HG03575 (cell line): ENCODE measurements at regions not wholly inside any gene's neighbourhood (a gene's known extent, or its start where the extent isn't known, plus 50 kb on each side); places are given as distances from the start of the nearest gene placed in this dataset.

Experiments
- ATAC-seq: cut with Tn5 transposase; IDR thresholded peaks from one replicate; pipeline ENCODE4 v1.9.1; 2021; ENCODE audit not compliant: unreplicated experiment, insufficient number of reproducible peaks, low FRiP score; ENCODE audit errors: extremely low read depth

DNA sequence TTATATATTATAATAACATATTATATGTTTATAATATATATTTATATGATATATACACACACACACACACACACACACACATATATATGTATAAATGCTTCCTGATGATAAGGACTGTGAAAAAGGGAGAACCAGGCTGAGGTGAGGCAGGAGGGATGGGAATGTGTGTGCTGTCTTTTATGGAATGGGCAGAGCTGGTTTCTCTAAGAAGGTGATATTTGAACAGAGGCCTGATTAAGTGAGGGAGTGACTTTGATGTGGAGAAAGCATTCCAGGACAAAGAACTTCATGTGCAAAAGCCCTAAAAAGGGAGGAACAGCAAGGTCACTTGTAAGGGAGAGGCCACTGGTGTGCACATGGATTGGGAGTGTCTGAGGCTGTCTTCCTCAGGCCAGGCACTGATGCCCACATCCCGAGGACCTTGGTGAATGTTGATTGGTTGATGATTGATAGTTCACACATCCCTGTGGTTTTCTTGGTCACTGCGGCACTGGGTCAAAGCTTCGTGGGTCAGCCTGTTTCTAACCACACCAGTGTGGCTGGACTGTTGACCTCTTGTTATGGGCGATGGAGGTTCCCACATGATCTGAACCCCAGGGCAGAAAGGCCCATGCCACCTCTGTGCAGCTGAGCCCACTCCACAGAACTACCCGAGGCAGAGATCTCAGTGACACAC, 196.9 kb downstream of the MYCN start:
- ATAC-seq = no peak

DNA sequence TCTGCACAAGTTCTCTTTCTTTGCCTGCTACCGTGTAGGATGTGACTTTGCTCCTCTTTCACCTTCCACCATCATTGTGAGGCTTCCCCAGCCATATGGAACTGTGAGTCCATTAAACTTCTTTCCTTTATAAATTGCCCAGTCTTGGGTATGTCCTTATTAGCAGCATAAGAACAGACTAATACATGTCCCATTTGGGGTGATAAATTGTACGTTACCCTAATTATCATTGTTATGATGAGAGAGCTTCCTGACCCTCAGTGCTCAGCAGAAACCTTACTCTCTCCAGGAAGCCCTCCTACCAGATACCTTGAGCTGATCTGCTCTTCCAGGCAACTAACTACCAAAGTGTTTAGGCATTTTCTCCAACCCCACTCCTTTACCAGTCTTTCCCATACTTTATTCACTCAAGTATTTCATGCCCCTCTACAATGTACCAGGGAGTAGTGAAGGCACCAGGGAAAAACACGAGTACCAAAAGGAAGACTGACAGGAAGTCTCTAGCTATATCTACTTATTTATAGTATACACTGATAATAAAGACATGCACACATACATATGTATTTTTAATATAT, 196.2 kb downstream of the MYCN start:
- ATAC-seq = no peak

DNA sequence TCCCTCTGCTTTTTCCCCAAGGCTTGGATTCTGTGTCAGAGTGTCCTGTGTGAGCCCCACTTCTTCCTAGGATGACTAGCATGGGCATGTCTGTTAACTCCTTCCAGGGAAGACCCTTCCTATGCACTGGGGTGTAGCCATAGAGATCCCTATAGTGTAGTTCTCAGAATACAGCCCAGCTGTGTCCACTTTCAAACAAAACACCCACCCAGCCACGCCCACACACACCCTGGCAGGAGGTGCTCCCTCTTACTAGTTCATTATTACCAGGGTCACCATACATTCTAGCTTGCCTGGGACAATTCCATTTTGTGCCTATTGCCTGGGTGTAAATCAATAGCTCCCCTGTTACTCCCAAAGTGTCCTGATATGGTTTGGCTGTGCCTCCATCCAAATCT, 195.6 kb downstream of the MYCN start:
- no peak for ATAC-seq

DNA sequence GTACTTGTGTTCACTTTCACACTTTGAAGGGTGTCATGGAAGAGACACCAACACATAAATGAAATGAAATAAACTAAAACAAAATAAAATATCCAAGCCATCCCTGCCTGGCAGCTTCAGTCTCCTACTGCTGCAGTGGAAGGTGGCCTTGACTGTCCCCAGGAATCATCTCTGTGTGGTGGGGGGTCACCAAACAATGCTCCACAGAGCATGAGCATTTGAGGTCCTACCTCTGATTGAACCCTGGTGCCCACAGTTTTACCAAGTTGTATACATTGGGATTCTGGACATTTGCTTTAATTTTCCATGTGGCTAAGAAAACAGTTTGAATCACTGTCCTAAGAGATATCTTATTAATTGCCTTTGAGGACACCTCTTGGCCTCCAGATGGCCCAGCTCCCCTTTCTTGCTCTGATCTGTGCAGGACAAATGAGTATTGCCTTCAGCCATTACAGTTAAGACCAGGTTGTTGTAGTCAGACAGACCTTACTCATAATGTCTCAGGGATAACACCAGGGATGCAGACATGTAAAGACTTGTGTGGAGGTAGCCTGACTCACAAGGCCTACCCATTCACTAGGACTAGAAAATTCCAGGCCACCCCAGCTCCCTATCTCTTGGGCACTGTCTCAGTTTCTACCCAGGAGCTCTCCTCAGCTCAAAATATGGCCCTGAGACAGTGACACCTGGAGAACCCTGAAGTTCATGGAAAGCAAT, 195.0 kb downstream of the MYCN start:
- ATAC-seq = no peak

DNA sequence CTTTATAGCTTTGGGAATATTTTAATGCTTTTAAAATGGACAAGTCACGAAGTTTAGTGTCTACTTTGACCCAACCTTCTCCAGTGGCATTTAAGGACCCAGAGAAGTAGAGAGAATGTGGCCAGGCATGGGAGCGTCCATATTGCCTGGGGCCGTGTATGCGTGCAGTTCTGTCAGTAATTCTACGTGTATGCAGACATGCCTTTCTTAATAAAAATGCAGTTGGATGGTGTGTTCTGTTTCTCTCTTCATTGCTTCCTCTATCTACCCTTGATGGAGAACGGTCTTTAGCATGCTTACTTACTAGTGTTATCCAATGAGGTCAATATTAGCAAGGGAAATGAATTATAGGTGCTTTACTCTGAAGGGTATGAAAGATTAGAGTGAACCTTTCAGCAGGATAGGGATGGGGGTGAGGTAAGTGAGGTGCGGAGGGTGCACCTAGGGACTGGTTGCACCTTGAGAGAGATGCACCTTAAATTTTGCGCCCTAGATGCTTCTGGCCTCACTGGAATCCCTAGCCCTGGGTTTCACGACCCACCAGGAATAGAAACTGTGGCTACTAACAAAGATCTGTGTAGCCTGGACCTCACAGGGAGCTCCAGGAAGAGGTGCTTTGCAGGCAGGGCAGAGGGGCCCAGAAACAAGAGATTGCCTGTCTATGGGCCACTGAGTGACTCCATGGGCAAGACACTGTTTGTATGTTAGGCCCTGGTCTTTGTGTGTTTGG, 194.3 kb downstream of the MYCN start:
- no peak for ATAC-seq

DNA sequence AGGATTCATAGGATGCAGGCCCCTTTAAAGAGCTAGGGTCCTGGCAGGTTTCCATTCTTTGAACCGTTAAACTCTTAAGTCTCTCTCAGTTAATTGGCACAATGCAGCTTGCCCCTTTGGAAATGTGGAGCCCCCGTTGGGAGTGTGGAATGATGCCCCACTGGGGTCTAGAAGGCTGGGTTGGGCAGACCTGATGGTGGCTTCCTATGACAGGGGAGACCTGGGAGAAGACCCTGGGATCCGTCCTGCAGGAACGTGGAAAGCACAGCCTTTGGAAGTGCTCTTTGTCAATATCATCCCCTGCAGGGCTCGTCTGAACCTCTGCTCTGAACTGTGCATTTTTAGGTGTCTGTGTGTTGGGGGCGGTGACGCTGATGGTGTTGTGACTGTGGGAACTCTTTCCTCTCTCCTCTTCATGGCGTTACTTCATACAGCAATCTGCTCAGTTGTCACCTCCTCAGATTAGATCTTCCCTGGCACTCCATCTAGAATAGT, 190.6 kb downstream of the MYCN start:
- ATAC-seq = no peak

DNA sequence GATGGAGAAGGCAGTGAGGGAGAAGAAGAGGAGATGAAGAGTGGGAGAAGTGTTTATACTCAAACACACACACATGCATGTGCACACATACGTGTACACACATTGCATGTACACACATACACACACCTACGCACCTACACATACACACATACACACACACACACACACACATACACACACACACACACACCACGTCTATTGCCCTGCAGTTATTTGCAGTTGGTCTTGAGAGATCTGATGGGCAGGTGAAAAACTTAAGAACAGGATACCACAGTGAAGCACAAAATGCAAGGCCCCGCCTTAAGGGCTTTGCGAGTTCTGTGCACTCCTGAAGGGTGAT, 190.2 kb downstream of the MYCN start:
- ATAC-seq = no peak

DNA sequence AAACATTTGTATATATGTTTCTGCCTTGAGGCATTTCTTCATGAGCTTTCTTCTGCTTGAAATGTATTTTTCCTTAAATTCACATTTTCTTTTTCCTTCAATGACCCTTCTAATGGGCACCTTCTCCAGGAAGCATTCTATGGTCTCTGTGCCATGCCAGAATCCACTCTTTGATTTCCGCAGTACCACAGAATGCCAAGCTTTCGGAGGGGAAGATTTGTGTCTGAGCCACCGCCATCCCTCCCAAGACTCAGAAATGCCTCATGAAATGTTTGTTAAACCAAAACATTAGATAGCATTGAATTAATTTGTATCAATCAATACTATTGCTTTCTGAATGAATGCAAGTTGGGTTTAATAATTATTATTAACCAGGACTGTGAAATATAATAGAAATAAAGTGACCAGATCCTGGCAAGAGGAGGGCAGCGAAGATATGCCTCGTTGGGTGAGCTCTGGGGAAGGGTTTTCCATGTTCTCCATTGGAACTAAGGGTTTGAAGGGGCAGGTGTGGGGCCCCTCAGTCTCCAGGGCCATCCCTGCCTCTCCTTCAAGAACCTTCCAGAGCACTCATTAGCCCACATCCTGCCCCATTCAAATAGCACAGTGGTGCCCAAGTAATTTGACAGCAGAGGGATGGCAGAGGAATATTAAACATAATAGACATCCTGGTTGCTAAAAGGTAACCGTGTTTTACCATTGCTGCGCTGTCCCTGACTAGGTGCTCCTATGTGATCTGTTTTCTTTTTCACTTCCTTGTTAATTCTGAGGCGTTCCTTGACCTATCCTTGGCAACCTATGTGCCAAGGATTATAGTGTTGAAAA, 189.6 kb downstream of the MYCN start:
- ATAC-seq = no peak

DNA sequence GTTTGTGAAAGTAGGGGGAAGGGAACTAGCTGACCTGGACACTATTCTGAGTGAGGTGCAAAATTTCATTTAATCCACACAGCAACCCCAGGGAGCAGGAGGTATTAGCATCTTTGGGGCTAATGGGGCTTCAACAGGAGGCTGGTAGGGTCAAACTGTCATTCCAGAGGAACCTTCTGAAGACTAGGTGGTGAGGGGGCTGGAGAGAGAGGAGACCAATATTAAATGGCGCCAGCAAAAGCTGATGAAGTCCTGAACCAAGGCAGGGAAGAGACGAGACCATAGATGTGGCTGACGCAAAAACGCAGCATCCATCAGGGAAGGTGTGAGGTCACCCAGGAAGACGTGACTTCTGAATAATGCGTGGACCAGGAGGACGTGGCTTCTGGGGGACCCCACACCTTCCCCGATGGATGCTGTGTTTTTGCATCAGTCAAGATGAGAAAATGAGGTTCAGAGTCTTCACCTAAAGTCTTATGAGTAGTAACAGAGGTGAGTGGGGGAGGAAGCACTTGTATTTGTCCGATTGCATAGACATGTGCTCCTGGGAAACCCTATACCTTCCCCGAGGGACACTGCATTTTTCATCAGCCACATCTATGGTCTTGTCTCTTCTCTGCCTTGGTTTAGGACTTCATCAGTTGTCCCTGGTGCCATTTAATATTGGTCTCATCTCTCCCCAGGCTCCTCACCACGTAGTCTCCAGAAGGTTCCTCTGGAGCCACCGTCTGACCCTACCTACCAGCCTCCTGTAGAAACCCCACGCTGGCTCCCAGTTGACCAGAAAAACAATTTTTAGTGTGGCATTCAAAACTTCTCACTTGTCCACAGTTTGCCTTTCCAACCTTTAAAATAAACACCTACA, 188.6 kb downstream of the MYCN start:
- ATAC-seq = no peak

DNA sequence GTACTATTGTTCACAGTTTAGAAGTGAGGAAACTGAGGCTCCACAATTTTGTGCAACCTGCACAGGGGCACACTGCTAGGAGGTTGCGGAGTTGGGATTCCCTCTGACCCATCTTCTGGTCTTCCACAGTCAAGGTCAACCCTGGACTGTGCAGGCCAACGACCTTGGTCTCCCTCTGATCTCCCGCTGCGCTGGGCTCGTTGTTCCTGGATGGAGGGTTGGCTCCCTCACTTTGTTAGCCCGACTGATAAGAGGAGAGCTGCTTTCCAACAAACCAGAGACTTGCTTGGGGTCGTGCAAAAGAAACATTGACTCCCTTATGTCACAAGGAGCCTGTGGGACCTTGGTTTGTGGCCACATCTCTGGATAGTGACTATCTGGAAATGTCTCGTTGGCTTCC, 187.6 kb downstream of the MYCN start:
- ATAC-seq = no peak

DNA sequence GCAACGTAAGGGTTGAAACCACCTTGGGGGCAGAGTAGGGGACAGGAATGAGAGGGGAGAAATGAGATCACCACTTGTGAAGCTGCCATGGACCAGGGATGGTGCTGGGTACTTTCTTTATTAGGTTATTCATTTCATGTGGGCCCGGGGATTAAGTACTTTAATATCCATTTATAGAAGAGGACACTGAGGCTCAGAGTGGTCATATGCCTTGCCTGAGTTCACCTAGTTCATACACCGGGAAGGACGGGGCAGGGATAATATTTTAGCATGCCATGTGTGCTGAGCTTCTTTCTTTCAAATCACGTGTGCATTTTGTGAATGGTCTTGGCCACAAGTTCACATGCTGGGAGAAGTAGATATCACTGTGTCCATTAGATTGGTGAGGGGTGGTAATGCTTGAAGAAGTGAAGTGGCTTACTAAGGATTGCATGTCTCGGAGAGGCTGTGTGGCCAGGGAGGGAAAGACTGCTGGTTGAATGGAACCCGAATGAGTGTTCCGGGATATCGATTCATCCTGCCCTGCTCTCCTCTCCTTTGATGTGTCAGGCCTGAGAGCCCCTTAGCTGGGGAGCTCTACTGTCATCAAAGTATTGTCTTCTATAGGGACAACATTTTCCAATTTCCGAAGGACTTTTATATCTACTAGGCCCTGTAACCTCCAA, 187.1 kb downstream of the MYCN start:
- no peak for ATAC-seq

DNA sequence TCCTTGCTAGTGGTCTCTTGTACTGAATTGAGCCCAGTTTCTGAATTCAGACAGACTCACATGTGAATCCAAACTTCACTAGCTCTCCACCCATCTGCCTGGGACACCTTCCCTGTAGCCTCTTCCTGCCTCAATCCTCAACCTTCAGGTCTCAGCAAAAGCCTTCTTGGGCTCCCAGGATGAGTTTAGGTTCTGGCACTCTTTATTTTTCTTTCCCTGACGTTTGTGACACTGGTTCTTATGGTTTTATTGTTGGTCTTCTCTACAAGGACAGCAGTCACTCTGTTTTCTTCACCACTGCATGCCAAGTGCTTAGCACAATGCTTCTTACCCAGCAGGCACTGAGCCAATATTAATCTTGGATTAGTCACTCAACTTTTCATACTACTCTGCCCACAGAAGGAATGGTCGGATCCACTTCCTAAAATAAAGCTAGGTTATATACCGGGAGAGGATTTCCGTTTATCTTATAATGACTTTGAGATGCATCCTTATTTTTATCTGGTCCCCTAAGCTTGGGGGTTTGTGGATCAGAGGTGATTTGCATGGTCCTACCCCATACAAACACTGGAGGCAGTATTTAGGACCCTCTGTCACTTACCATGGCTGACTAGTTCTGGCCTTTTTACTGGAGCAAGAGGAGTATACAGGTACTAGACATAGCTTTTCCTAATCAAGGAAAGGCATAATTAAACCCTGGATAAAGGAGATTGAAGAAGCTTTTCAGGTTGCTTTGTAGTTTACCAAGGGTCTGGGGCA, 186.3 kb downstream of the MYCN start:
- ATAC-seq = no peak

DNA sequence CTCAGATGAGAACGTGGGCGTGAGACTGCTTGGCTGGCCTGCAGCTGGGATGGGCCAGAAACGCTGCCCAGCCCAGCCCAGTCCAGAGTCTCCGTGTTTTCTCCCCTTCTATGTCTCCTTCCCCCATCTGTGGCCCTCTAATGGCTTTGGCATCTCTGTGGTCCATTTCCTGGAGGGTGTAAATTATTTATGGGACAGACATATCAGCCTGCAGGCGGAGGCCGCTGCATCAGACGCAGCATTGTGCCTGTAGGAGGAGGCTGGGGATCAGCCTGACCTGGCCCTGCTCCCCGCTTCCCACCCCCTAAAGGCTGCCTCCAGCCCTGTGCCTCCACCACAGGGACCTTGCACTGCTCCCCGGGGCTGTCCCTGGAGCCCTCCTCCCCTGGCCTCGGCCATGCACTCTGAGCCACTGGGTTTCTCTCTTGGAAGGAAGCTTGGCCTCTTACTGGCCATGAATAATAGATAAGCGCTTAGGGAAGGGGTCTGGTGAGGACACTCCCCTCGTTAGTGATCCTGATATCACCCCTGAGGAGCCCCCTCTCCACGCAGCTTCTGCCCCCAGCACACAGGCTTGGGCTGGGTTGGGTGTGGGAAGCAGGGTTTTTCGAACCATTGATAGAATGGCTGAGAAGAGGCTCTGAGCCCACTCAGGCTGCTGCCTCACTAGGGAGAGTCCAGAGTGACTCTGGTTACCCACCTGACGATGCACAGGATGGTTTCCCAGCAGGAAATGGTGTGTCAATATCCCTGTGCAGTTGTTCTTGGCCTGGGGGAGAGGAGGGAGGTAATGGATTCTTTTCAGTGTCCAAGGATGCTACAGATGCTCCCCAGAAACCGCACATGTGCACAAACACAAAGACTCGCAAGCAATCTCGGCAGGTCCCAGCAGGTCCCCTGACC, 185.5 kb downstream of the MYCN start:
- ATAC-seq = no peak

DNA sequence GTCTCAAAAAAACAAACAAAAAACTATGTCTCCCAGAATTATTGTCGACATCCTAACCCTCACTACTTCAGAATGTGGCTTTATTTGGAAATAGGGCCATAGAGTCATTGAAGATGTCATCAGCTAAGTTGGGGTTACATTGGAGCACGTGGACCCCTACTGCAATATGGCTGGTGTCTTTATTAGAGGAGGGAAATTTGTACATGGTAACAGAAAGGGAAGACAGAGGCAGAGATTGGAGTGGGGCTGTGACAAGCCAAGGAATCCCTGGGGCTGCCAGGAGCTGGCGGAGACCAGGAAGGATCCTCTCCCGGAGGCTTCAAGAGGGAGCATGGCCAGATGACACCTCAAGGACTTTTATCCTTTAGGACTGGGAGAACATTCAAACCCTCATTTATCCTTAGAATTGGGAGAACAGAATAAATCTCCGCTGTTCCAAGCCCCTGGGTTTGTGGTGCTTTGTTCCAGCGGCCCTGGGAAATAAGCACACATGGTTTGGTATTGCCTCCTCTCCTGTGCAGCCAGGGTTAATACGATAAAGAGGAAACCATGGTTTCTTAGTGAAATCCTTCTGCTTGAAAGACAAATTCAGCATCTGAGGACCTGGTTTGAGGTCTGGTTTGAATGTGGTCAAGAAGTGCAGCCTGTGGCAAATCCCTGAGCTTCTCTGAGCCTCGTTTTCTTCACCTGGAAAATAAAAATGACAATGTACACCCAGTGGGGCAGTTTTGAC, 184.7 kb downstream of the MYCN start:
- ATAC-seq = no peak
